Thyroid gland (tissue), 4 donors: ENCODE measurements at regions not wholly inside any gene's neighbourhood (a gene's known extent, or its start where the extent isn't known, plus 50 kb on each side); places are given as distances from the start of the nearest gene placed in this dataset.
A peak's percentile ranks its signal among the peaks of the same experiment; 100 is the strongest.

Source experiments
- POLR2A ChIP-seq, 2 donors: fragments of 450-650 bp; IDR thresholded peaks; one replicate each; pipeline ENCODE4 v1.6.1; 2017; ENCODE audit warnings: antibody characterized with exemption in 2 of 2, mild to moderate bottlenecking in 2 of 2, moderate library complexity in 1 of 2
- TF ChIP-seq, protein P1 (sequence below), 6 experiments: fragments of 200-600 bp in 3 of 6; fragments of 450-650 bp in 3 of 6; sonication (generic) in 3 of 6; IDR thresholded peaks; one replicate each; pipeline ENCODE4 v1.5.1; 2016 to 2019; ENCODE audit warnings: antibody characterized with exemption in 6 of 6, mild to moderate bottlenecking in 2 of 6, inconsistent platforms in 1 of 6, moderate library complexity in 1 of 6

DNA sequence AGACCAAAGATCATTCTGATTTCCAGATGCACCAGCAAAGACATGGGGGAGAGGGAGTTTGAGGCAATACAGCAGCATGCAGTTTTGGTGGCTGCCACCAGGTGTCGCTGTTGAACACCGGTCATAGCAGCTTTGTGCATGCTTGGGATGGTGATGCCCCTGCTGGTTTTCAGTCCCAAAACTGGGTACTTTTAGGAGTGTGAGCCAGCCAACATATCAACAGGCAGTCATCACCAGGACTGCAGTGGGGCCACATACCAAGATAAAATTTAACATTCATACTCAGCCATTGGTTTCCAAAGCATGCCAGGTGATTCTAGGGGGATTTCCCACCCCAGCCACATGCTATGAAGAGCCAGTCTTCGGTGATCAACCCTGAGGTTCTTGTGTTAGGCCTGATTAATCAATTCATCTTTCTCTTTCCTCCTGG, 64.2 kb downstream of the PHETA1 start:
- no peak for TF ChIP-seq POLR2A (IDR thresholded peaks at IDR 0.05)
- TF ChIP-seq, protein P1, sequence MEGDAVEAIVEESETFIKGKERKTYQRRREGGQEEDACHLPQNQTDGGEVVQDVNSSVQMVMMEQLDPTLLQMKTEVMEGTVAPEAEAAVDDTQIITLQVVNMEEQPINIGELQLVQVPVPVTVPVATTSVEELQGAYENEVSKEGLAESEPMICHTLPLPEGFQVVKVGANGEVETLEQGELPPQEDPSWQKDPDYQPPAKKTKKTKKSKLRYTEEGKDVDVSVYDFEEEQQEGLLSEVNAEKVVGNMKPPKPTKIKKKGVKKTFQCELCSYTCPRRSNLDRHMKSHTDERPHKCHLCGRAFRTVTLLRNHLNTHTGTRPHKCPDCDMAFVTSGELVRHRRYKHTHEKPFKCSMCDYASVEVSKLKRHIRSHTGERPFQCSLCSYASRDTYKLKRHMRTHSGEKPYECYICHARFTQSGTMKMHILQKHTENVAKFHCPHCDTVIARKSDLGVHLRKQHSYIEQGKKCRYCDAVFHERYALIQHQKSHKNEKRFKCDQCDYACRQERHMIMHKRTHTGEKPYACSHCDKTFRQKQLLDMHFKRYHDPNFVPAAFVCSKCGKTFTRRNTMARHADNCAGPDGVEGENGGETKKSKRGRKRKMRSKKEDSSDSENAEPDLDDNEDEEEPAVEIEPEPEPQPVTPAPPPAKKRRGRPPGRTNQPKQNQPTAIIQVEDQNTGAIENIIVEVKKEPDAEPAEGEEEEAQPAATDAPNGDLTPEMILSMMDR (IDR thresholded peaks at IDR 0.05): peak in 4 of 6 experiments; percentile 7 to 42 (median 36)
